ENCODE measurements at regions not wholly inside any gene's neighbourhood (a gene's known extent, or its start where the extent isn't known, plus 50 kb on each side); places are given as distances from the start of the nearest gene placed in this dataset.
"Not testable (repeated sequence)": the region's sequence is repeated elsewhere in the genome, so short reads cannot be mapped to it uniquely, and the experiment has no call there.

DNA sequence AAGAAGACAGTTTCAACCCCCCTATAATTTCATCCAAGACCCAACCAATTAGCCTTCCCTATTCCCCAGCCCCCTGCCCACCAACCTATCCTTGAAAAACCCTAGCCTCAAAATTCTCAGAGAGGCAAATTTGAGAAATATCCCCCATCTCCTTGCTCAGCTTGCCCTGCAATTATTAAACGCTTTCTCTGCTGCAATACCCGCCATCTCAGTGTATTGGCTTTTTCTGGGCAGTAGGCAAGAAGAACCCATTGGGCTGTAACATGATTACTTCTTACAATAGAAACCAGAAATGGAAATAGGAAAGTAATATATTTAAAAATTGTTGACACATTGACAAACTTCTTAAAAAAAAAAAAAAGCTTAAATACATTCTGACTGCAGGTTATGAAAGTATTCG lies 140.6 kb upstream of the CCDC150 start:
- DNase-seq (ENCODE audit: low read depth) = no peak

DNA sequence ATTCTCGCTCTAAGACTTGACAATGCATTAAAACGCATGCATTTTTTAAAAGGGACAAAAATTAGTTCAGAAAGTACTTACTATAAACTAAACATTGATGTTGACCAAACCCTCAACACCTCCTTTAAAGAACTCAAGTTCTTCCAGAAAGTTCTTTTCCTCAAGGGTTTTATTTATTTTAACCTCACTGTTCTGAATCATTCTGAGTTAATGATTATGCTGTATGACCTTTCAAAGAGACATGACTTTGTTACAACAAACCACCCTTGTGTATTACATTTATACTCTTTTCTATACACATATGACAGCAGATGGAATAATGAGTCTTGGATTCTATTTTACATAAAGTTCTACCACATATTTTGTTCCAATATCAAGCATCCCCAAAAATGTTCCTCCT lies 139.8 kb upstream of the CCDC150 start:
- DNase-seq (ENCODE audit: low read depth) = no peak

DNA sequence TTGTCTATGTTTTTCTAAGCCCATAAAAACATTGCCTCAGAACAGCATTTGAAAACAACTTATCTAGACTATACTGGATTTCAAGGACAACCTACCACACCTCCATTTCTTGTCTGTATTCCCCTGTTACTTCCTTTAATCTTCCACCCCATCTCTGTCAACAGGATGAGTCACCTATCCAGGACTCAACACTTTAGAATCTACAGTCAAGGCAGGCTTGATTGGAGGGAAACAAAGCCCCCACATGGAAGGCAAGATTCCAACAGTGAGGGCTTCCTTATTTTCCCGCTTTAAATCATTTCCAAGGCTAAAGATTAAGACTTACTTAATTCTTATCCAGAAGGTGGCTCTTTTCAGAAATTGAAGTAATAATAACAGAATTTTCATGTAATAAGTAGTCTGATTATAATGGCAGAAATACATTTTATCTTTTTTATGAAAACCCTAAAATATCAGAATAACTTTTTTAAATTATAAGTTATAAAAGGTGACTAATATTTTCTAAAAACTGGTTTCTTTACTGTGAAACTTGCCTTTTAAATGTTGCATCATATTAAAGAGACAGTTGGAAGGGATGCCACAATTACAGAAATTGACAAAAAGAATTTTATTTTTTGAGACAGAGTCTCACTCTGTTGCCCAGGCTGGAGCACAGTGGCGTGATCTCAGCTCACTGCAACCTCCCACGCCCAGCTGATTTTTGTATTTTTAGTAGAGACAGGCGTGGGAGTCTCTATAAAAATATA lies 138.7 kb upstream of the CCDC150 start:
- no peak for DNase-seq (ENCODE audit: low read depth)

DNA sequence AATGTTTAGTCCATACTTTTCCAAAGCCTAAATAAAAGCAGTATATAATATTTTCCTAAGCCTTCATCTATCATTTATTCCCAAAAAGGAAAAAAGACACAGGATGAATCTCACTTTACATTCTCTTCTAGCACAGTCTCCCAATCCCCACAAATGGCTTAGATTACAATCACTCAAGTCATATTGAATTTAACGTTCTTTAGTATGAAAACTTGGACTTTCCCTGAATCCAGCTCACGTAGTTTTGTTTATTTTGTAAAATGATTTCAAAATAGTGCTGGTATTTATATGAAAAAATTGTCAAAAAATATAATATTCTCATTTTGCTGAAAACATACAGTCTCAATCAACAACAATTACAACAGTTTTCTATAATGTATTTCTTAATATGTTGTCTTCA lies 137.7 kb upstream of the CCDC150 start:
- no peak for DNase-seq (ENCODE audit: low read depth)

DNA sequence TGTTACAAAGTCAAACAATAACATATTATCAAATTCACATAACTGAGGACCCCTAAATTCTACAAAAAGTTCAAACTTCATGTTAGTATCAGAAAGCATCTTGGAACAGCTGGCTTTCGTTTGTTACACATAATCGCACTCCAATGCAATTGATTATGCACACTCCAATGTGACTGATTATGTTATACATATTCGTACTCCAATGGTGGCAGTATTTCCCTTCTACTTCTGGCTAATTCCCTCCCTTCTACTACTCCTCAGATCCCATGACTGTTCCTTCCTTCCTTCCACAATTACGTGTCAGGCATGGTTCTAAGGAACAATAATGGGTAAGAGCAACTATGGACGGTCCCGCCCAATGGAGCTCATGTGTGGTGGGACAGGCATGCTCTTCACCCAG lies 137.1 kb upstream of the CCDC150 start:
- no peak for DNase-seq (ENCODE audit: low read depth)

DNA sequence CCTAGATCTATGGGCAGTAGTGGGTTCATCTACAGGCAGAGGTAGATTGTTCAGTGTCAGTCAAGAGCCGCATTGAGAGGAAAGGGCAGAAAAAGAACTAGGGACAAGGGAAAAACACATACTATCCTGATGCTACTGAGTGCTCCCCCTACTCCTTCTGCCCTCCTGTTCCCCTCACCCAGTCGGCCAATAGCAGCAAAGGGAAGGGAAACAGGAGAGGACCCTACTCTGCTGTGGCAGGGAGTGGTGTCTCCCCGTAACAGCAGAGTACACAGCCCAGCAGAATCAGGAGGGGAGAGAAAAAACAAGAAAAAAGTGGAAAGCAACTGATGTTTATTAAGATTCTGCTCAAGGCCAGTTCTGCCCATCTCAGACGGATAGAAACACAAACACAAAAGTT lies 136.1 kb upstream of the CCDC150 start:
- DNase-seq (ENCODE audit: low read depth) = no peak

DNA sequence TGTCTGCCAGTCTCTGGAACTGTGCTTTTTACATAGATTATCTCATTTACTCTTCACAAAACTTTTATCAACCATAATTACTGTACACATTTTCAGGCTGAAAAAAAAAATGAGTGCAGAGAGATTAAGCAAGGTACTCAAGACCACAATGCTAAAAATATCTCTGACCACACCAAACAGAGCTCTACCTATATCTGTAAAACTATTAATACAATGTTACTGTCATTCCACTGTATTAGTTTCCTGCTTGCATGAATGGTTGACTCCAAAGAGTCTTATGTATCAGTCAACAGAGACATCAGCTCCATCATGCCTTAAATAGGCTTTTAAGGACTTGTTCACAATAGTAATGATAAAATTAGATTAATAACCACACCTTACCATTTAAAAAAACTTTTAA lies 134.7 kb upstream of the CCDC150 start:
- DNase-seq (ENCODE audit: low read depth) = no peak

DNA sequence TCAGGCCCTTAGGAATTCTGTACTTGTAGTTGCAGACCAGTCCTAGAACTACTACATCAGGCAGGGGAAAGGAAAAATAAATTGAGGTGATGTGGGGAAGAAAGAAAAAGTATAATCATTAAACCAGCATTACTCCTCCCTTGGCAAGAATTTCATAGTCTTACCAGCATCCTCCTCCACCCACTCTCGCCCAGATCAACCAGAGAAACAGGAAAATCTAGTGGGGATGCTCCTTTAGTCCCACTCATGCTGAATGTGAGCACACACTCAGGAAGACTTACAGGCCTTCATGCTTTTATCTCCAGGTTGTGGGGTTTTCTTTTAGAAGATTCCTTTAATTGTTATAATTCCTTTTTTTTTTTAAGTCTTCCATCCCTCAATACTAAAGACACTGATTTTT lies 129.3 kb upstream of the CCDC150 start:
- DNase-seq (ENCODE audit: low read depth) = no peak

DNA sequence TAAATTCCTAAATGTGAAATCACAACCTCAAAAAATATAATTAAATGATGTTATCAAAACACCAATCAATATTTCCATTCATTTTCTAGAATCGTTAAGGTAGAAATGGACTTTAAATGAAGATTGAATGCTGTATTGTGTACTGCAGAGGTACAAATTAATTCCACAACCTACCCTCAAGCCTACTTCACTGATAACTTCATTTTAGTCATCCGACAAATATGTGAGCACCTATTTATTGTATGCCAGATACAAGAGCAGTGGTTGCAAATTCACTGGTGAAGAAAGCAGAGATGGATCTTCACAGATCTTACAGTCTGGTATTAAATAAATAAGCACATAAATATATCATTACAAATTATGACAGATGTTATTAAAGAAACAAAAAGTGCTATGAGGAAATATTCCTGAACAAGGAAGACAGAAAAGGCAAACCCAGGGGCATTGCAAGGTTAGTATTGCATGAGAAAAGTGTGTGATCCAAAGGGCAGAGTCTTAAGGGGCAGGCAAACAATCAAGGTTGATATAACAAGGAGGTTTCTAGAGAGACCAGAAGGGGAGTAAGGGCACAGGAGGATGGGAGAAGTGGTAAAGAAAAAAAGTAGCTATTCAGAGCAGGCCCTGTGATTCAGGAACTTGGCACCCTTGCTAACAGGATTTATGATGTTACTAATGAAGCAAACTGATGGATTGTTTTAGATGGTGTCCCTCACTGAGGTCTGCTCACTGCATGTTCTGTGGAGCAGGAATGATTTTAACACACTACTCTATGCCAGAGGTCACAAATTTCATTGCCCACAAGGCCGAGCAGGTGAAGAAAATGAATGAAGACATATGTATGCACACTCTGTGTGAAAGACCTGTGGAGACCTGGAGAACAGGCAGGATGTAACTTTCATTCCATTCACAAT lies 128.0 kb upstream of the CCDC150 start:
- no peak for DNase-seq (ENCODE audit: low read depth)

DNA sequence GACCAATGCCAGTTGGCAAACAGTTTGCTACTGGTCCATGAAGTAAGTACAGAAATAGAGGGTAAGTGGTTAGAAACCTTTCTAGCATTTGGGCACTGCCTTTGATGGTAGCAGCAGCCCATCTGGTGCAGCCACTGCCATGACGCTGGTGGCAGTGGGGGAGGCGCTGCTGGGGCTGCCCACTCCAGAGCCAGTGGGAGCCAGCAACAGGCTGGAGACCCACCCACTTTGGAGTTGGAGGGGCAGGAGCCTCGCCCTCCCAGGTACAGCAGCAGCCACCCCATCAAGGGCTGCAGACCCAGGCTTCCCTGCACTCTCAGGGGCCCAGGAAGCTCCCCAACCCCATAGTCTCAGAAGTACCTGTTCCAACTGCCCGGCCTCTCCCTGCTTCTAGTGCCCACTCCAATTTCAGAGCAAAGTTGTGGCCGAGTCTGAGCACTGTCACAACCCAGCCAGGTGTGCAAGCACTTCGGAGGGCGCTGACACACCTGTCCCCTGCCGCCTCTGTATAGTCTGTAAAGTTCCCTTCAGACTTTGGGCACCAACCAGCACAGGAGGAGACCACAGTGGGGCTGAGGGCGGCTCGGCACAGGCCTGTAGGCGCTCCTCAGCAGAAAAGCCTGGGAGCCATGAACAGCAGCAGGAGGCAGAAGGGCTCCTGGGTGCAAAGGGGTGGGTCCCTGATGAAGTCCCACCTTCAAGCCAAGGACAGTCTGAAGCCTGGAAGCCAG lies 125.6 kb upstream of the CCDC150 start:
- no peak for DNase-seq (ENCODE audit: low read depth)

DNA sequence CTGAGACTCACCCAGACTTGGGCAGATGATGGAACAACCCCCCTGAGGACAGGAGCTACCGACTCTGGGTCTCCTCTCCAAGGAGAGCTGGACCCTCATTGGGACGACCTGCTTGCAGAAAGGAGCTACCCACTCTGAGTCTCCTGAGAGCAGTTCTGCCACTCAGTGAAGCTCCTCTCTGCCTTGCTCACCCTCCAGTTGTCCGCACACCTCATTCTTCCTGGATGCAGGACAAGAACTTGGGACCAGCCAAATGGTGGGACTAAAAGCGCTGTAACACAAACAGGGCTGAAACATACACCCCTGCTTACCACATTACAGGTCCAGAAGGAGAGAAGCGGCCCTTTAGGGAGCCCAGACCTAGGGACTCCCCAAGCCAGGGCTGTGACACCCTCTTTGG lies 124.9 kb upstream of the CCDC150 start:
- DNase-seq (ENCODE audit: low read depth) = no peak

DNA sequence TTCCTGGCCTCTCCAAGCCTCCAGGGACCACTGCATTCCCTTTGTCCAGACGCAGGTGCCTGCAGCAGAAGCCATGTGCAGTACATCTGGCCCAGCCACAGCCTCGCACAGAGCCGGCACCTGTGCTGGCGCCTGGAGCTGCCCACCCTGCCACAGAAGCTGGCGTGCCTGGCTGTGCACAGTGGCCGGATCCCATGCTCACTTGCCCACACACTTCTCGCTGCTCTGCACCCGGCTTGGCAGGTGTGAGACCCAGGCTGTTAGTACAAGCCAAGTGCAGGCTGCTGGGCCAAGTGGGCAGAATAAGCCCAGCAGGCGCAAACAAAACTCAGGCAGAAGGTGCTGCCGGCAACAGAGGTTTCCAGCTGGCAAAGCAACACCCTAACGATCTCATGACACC lies 124.5 kb upstream of the CCDC150 start:
- DNase-seq (ENCODE audit: low read depth) = no peak

DNA sequence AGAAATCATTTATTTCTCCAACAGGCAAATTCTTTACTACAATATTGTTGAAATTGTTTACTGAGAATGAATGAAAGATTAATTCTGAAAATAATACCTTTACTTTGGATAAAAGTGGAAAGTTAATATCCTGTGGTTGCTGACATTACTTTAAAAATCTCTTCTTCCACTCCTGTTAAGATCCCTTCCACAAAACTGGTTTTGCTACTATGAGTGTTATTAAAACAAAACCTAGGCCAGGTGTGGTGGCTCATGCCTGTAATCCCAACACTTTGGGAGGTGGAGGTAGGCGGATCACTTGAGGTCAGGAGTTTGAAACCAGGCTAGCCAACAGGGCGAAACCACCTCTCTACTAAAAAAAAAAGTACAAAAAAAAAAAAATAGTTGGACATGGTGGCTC lies 123.9 kb upstream of the CCDC150 start:
- DNase-seq (ENCODE audit: low read depth) = no peak

DNA sequence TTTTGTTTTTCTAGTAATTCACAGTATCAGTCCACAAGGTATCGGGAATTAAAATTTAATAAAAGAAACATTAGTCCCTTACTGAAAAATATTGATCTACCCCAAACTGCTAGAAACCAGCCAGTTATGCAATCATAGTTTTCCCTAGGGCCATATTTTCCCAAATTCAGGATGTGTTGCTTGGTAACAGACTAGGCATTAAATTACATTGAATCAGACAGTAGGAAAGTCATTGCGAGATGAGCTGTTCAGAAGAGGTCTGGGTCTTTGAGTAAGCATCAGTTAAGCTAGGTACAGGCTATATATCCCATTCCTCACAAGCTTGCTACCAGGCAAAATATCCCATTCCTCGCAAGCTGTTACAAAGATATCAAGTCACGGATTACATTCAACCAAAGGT lies 123.0 kb upstream of the CCDC150 start:
- DNase-seq (ENCODE audit: low read depth) = no peak

DNA sequence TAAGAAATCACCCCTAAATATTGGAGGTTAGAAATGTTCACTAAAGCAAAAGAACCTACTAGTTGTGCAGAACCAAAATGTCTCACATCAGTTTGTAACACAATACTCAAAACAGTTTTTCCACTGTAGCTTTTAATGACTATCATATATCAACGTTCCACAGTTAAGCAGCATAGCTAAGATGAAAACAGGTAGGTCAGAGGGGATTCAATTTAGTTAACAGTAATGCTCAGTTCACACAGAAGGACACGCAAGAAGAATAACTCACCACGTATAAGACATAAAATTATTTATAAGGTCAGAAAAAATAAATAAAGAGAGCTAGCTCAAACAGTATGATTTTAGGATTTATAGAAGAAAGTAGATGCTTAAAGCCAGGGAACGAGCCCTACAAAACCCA lies 118.9 kb upstream of the CCDC150 start:
- DNase-seq (ENCODE audit: low read depth) = no peak

DNA sequence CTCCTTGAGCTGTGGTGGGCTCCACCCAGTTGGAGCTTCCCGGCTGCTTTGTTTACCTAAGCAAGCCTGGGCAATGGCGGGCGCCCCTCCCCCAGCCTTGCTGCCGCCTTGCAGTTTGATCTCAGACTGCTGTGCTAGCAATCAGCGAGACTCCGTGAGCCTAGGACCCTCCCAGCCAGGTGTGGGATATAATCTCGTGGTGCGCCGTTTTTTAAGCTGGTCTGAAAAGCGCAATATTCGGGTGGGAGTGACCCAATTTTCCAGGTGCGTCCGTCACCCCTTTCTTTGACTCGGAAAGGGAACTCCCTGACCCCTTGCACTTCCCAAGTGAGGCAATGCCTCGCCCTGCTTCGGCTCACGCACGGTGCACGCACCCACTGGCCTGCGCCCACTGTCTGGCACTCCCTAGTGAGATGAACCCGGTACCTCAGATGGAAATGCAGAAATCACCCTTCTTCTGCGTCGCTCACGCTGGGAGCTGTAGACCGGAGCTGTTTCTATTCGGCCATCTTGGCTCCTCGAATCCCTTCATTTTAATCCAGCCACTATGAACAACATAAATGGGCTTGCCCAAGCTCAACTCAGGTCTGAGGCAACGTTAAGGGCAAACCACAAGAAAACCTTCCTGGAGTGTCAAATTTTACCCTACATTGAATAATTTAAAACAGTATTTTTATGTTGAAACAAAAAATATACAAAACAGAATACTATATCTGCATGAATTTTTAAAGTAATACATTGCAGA lies 112.4 kb upstream of the CCDC150 start:
- not testable (repeated sequence) for DNase-seq (ENCODE audit: low read depth)

DNA sequence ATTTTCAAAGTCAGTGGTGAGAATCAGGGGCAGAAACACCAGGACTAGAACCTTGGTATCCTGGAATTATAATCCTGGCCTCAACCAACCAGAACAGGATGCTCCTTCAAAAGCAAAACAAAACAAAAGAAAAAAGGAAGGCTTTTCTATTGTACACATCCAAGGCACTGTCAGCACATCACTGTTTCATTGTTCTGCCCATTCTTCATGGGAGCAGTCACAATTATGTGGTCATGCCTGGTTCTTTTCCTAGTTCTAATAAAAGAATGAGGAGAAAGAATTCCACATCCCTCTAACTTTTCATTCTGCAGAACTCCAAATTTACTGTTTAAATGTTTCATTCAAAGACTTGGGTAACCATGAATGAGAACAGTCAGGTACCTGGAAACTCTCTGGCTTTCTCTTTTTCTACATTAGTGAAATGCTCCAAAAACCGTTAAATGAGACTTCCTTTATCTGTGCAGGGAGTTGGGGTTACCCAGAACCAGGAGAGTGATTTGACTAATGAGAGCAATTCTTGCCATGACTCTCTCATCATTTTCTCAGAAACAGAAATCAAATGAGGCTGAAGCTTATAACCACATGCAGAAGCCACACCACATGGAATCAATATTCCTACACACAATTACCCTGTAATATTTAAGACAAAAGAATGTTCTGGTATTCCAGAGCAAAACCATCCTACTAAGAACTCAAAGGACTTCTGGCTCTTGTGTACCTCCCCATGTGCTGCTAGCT lies 110.9 kb upstream of the CCDC150 start:
- no peak for DNase-seq (ENCODE audit: low read depth)

DNA sequence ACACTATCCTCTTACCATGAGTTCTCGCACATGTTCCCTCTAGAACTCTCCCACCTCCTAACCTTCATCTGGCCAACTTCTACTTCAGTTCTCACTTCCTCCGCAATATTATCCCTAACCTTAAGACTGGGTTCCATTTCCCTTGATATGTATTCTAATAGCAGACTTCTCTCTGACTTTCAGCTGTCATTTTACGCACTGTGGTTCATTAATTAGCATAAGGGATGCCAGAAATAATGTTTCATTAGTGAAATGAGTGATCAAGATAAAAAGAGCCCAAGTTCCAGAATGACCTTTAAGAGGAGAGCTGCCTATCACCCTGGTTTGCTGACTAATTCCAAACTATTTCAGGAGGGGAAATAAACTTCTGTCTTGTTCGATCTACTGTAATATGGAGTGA lies 108.6 kb upstream of the CCDC150 start:
- no peak for DNase-seq (ENCODE audit: low read depth)

DNA sequence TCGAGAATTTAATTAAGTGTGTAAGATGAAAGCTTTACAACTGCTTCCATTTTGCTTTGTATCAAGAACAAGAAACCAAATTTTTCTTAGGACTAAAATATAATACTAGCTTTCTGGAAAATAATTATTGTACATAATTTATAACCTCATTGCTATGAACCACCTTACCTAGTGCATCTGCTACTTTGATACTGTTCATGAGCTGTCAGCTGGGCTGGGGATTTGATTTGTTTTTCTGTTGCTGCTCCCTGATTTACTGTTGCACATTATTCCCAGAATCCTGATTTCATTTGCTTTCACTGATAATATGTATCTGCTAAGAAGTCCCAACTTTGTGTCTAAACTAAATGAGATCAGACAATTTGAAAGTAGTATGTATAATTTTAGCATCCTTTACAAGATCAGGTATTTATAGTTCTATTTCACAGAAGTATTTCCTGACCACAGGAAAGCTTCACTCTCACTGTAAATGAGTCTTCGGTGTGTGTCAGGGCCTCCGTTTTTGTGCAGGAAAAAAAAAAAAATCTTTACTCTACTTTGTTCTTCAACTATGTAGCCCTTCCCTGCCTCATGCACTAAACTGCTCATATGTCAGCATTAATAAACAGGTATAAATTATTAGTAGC lies 105.6 kb upstream of the CCDC150 start:
- no peak for DNase-seq (ENCODE audit: low read depth)

DNA sequence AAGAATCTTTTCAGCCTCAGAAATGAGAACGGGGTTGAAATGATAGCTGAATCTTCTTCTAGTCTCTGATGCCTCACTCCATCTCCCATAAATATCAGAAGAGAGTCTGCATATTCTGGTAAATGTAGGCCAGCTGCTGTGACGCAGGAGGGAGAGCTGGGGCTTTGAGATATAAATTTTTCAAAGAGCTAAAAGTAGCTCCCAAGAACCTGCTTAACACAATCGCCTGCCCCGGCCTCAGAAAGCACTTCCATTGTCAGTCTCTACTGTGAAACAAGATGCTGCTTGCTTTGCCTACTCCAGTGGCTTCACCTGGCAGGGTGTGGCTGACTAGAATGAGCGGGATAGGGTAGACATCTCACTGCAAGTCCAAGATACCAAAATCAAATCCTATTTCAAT lies 105.0 kb upstream of the CCDC150 start:
- no peak for DNase-seq (ENCODE audit: low read depth)

DNA sequence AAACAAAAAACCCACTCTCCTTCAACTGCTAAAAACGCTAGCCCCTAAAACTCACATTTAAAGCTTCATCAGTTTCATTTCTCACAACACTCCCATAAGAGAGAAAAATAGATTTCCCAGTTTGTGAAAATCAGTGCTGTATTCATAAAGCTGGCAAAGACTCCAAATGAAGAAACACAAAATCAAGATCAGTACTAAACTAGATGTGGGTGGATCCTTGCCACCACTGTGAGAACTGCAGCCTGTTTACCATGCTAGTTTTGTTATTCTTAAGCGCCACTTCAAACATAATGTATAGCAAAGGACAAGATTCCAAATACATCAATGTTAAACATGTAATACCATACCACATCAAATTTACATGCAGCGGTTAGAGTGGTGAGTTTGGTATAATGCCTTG lies 104.5 kb upstream of the CCDC150 start:
- no peak for DNase-seq (ENCODE audit: low read depth)
